GM18517 (cell line): ENCODE measurements at regions not wholly inside any gene's neighbourhood (a gene's known extent, or its start where the extent isn't known, plus 50 kb on each side); places are given as distances from the start of the nearest gene placed in this dataset.
A peak's percentile ranks its signal among the peaks of the same experiment; 100 is the strongest.
"Not testable (repeated sequence)": the region's sequence is repeated elsewhere in the genome, so short reads cannot be mapped to it uniquely, and the experiment has no call there.

ENCODE experiments used
- ATAC-seq: cut with Tn5 transposase; IDR thresholded peaks from one replicate; pipeline ENCODE4 v1.9.1; 2021; ENCODE audit warnings: mild to moderate bottlenecking, moderate library complexity; ENCODE audit not compliant: unreplicated experiment

GRCh38 chr1:70553567-70553956, 142.5 kb downstream of the CTH start:
- ATAC-seq, result no peak

- ATAC-seq, result no peak
These were observed 143.3 kb downstream of the CTH start for GRCh38 chr1:70554341-70554740.

DNA sequence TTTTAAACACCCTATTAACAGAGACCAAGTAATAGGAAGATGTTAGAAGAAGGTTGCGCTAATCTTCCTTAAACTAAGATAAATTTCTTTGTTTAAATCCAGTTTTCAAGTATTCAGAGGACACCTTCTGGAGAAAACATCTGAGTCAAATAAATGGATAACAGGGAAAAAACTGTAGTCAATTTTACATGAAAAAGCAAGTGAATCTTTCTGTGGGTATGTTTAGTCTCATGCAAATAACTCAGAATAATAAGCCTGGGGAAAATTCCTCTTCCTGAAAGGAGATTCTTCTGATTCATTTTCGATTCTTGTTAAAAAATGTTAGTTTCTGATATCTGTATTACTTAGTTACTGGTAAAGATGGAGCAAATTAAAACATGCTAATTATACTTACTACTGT, 145.5 kb downstream of the CTH start:
- no peak for ATAC-seq

DNA sequence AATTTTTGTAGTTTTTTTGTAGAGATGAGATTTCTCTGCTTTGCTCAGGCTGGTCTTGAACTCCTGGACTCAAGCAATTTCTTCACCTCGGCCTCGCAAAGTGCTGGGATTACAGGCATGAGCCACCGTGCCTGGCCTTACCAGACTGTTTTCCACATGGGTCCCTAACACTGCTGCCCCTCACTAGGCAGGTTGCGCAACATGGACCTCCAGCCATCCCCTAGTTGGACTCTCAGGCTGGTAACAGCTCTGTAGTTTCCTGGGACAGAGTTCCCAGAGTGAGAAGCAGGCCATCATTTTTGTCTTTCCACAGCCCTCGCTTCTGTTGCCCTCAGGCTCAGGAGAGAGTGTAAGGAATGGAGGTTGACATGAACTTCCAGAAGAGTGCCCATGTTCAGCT, 156.1 kb downstream of the CTH start:
- ATAC-seq, result no peak

GRCh38 chr1:70571191-70571590, 160.1 kb downstream of the CTH start:
- ATAC-seq, result no peak

DNA sequence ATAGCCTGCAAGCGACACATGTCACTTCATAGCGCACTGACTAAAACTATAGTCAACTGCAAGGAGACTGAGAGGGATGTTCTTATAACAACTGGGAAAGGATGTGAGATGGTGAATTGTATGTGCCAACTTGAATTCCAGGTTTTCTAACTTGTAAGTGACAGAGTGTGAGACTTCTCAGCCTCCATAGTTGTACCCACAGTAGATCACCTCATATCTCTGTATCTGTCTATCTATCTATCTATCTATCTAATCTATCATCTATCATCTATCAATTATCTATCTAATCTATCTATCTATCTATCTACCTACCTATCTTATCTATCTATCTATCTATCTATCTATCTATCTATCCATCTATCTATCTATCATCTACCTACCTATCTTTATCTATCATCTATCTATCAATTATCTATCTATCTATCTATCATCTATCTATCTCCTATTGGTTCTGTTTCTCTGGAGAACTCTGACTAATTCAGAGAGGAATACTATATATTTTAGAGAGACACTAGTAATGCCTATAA, 162.3 kb downstream of the CTH start:
- no peak for ATAC-seq

DNA sequence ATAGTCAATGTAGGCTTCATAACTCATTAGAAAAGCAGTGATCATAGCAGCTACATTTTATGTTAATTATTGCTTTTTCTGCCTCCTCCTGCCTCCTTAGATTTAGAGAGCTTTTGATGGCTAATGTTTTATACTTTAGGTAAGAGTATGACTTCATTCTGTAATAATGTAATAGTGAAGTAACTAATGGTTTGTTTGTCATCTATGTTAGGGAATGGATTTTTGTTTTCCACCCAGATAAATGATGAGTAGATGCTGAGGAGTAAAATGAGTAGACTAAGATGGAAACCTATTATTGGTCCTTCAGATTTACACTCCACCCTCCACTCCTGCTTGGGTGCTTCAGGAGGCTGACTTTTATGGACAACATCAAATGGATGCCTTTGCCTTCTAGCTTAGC, 170.6 kb downstream of the CTH start:
- ATAC-seq, result no peak

- ATAC-seq, result peak; percentile 89
These were observed 172.5 kb downstream of the CTH start for GRCh38 chr1:70583522-70583921.

- ATAC-seq, result no peak
These were observed 175.0 kb downstream of the CTH start for GRCh38 chr1:70586046-70586445.

DNA sequence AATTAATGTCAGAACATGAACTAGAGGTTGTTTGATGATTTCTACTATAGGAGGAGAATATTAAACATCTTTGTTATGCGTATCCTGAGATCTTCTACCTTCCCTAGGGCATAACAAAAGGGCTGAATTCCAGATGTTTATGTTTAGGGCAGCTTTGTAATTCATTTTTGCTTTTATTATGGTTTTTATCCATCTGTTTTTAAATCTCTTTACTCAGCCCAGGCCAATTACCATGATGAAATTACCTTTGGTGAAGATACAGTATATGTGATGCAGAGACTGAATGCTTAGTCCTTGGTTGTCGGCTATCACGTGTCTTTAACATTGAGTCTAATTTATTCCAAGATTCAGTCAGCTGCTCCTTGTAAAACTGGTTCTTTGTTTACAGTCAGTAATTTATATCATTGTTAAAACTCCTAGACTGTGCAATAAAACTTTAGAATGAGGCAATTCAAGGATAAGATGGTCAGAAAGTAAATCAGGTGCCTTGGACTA, 176.9 kb downstream of the CTH start:
- ATAC-seq, result no peak

- not testable (repeated sequence) for ATAC-seq
These were observed 182.5 kb downstream of the CTH start for GRCh38 chr1:70593551-70593950.

GRCh38 chr1:70608815-70609214, 197.7 kb downstream of the CTH start:
- no peak for ATAC-seq

DNA sequence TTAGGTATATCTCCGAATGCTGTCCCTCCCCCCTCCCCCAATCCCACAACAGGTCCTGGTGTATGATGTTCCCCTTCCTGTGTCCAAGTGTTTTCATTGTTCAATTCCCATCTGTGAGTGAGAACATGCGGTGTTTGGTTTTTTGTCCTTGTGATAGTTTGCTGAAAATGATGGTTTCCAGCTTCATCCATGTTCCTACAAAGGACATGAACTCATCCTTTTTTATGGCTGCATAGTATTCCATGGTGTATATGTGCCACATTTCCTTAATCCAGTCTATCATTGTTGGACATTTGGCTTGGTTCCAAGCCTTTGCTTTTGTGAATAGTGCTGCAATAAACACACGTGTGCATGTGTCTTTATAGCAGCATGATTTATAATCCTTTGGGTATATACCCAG, 199.1 kb downstream of the CTH start:
- not testable (repeated sequence) for ATAC-seq

DNA sequence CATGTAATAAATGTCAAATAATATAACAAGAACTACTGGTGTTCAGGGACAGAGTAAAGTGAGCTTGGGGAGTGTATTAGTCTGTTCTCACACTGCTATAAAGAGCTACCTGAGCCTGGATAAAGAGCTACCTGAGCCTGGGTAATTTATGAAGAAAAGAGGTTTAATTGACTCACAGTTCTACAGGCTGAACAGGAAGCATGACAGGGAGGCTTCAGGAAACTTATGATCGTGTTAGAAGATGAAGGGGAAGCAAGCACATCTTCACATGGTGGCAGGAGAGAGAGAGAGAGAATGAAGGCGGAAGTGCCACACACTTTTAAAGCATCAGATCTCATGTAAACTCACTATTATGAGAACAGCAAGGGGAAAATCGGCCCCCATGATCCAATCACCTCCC, 205.9 kb downstream of the CTH start:
- no peak for ATAC-seq

DNA sequence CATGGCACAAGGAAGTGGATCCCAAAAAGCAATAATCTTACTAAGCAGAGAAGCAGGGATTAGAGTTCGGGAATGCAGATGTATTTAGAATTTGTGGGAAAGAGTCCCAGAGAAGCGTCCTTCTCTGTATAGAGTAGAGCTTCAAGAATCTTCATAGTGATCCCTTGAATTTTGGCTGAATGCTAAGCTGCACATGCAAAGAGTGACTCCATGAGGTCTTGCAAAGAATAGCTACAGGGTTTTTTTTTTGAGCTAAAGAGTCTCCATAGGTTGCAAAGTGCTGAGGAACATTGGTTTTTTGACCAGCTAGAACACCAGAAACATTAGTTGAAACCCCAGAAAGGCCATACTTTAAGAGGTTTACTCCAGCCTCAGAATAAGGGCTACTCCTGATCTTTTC, 206.7 kb downstream of the CTH start:
- ATAC-seq, result no peak

GRCh38 chr1:70627910-70628309, 216.8 kb downstream of the CTH start:
- ATAC-seq, result no peak

GRCh38 chr1:70628973-70629372, 217.9 kb downstream of the CTH start:
- no peak for ATAC-seq

- ATAC-seq, result no peak
These were observed 221.9 kb downstream of the CTH start for GRCh38 chr1:70633004-70633403.

GRCh38 chr1:70635868-70636267, 224.8 kb downstream of the CTH start:
- ATAC-seq, result no peak

GRCh38 chr1:70641868-70642267, 230.8 kb downstream of the CTH start:
- no peak for ATAC-seq

GRCh38 chr1:70656361-70656760, 245.3 kb downstream of the CTH start:
- ATAC-seq, result no peak

DNA sequence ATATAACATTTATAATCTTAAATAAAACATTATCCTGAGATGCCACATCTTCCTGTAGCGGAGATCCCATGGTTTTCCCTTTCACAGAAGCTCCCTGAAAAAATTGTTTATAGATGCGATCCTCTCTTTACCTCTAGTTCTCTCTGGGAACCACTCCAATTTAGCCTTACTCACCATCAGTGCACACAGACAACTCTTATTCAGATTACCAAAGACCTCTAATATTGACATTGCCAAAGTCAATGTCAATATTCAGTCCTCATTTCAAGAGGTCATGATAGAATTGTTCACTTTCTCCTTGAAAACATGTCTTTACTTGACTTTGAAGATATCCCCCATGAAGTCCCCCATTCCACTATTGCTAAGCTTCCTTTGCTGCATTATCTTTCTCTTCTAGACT, 248.8 kb downstream of the CTH start:
- no peak for ATAC-seq

GRCh38 chr1:70666381-70667140, 255.5 kb downstream of the CTH start:
- ATAC-seq, result no peak
